A549 (cell line): ENCODE measurements at regions not wholly inside any gene's neighbourhood (a gene's known extent, or its start where the extent isn't known, plus 50 kb on each side); places are given as distances from the start of the nearest gene placed in this dataset.
"Not testable (repeated sequence)": the region's sequence is repeated elsewhere in the genome, so short reads cannot be mapped to it uniquely, and the experiment has no call there.

Experiments used
- CBX8 ChIP-seq: fragments of 200-600 bp; sonication (generic); IDR thresholded peaks from 2 replicates; pipeline ENCODE4 v1.6.1; 2016
- FOSL2 ChIP-seq, 2 experiments: fragments of 450-650 bp in 1 of 2; fragments of >200 bp in 1 of 2; sonication (Bioruptor Twin) in 1 of 2; formaldehyde crosslinking; IDR thresholded peaks; 2 replicates each; pipeline versions ENCODE4 v1.5.0 to v1.6.1; 2016 to 2020; ENCODE audit warnings: mild to moderate bottlenecking in 1 of 2, moderate library complexity in 1 of 2
- GATA3 ChIP-seq: IDR thresholded peaks from 2 replicates; pipeline ENCODE4 v1.6.1; 2012; ENCODE audit warnings: borderline replicate concordance
- POLR2A ChIP-seq: IDR thresholded peaks from 2 replicates; pipeline ENCODE4 v1.6.1; 2012; ENCODE audit warnings: mild to moderate bottlenecking, low read length
- RAD21 ChIP-seq, 2 experiments: fragments of >200 bp in 1 of 2; sonication (Bioruptor Twin) in 1 of 2; formaldehyde crosslinking in 1 of 2; IDR thresholded peaks in 1 of 2; conservative IDR thresholded peaks in 1 of 2; 2 replicates in 1 of 2; 3 replicates in 1 of 2; pipeline ENCODE4 v1.6.1; 2012 to 2018; ENCODE audit warnings: inconsistent platforms in 1 of 2
- RFX5 ChIP-seq: fragments of 450-650 bp; IDR thresholded peaks from 2 replicates; pipeline ENCODE4 v1.7.1; 2014; ENCODE audit warnings: antibody characterized with exemption, mild to moderate bottlenecking, moderate library complexity
- SREBF2 ChIP-seq: fragments of 450-650 bp; IDR thresholded peaks from 2 replicates; pipeline ENCODE4 v1.6.1; 2014; ENCODE audit warnings: mild to moderate bottlenecking, moderate library complexity
- ZSCAN20 ChIP-seq: fragments of 250-450 bp; sonication (Bioruptor Pico); IDR thresholded peaks from 2 replicates; pipeline ENCODE4 v1.8.0; 2022; ENCODE audit warnings: mild to moderate bottlenecking, moderate library complexity
- TF ChIP-seq, protein P1 (sequence below): fragments of >200 bp; sonication (Bioruptor Twin); formaldehyde crosslinking; IDR thresholded peaks from 3 replicates; pipeline ENCODE4 v1.5.1; 2016
- TF ChIP-seq, protein P2 (sequence below): fragments of 150-350 bp; IDR thresholded peaks from 2 replicates; pipeline ENCODE4 v1.6.1; 2014; ENCODE audit warnings: low read depth, mild to moderate bottlenecking, low read length
- TF ChIP-seq, protein P3 (sequence below): fragments of 200-600 bp; sonication (generic); IDR thresholded peaks from 2 replicates; pipeline ENCODE4 v1.6.1; 2016; ENCODE audit warnings: antibody characterized with exemption, mild to moderate bottlenecking, moderate library complexity

DNA sequence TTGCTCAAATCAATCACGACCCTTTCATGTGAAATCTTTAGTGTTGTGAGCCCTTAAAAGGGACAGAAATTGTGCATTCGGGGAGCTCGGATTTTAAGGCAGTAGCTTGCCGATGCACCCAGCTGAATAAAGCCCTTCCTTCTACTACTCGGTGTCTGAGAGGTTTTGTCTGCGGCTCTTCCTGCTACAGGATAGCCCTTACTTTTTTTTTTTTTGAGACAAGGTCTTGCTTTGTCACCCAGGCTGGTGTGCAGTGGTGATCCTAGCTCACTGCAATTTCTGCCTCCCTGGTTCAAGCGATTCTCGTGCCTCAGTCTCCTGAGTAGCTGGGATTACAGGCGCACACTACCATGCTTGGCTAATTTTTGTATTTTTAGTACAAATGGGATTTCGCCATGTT is 56.4 kb upstream of the DPPA4 start:
- TF ChIP-seq, protein P1, sequence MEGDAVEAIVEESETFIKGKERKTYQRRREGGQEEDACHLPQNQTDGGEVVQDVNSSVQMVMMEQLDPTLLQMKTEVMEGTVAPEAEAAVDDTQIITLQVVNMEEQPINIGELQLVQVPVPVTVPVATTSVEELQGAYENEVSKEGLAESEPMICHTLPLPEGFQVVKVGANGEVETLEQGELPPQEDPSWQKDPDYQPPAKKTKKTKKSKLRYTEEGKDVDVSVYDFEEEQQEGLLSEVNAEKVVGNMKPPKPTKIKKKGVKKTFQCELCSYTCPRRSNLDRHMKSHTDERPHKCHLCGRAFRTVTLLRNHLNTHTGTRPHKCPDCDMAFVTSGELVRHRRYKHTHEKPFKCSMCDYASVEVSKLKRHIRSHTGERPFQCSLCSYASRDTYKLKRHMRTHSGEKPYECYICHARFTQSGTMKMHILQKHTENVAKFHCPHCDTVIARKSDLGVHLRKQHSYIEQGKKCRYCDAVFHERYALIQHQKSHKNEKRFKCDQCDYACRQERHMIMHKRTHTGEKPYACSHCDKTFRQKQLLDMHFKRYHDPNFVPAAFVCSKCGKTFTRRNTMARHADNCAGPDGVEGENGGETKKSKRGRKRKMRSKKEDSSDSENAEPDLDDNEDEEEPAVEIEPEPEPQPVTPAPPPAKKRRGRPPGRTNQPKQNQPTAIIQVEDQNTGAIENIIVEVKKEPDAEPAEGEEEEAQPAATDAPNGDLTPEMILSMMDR = not testable (repeated sequence)
- TF ChIP-seq CBX8; GATA3; POLR2A; ZSCAN20; RAD21 (conservative IDR thresholded peaks at IDR 0.05 in 1 of 2, IDR thresholded peaks at IDR 0.05 in 1 of 2); RFX5; SREBF2; FOSL2 (IDR thresholded peaks at IDR 0.05); FOSL2 (CRISPR knock-in tag; IDR thresholded peaks at IDR 0.05): not testable (repeated sequence)
- TF ChIP-seq, protein P2, sequence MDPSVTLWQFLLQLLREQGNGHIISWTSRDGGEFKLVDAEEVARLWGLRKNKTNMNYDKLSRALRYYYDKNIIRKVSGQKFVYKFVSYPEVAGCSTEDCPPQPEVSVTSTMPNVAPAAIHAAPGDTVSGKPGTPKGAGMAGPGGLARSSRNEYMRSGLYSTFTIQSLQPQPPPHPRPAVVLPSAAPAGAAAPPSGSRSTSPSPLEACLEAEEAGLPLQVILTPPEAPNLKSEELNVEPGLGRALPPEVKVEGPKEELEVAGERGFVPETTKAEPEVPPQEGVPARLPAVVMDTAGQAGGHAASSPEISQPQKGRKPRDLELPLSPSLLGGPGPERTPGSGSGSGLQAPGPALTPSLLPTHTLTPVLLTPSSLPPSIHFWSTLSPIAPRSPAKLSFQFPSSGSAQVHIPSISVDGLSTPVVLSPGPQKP = not testable (repeated sequence)
- TF ChIP-seq, protein P3, sequence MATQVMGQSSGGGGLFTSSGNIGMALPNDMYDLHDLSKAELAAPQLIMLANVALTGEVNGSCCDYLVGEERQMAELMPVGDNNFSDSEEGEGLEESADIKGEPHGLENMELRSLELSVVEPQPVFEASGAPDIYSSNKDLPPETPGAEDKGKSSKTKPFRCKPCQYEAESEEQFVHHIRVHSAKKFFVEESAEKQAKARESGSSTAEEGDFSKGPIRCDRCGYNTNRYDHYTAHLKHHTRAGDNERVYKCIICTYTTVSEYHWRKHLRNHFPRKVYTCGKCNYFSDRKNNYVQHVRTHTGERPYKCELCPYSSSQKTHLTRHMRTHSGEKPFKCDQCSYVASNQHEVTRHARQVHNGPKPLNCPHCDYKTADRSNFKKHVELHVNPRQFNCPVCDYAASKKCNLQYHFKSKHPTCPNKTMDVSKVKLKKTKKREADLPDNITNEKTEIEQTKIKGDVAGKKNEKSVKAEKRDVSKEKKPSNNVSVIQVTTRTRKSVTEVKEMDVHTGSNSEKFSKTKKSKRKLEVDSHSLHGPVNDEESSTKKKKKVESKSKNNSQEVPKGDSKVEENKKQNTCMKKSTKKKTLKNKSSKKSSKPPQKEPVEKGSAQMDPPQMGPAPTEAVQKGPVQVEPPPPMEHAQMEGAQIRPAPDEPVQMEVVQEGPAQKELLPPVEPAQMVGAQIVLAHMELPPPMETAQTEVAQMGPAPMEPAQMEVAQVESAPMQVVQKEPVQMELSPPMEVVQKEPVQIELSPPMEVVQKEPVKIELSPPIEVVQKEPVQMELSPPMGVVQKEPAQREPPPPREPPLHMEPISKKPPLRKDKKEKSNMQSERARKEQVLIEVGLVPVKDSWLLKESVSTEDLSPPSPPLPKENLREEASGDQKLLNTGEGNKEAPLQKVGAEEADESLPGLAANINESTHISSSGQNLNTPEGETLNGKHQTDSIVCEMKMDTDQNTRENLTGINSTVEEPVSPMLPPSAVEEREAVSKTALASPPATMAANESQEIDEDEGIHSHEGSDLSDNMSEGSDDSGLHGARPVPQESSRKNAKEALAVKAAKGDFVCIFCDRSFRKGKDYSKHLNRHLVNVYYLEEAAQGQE = not testable (repeated sequence)
